ENCODE measurements at regions not wholly inside any gene's neighbourhood (a gene's known extent, or its start where the extent isn't known, plus 50 kb on each side); places are given as distances from the start of the nearest gene placed in this dataset.
"Not testable (repeated sequence)": the region's sequence is repeated elsewhere in the genome, so short reads cannot be mapped to it uniquely, and the experiment has no call there.

DNA sequence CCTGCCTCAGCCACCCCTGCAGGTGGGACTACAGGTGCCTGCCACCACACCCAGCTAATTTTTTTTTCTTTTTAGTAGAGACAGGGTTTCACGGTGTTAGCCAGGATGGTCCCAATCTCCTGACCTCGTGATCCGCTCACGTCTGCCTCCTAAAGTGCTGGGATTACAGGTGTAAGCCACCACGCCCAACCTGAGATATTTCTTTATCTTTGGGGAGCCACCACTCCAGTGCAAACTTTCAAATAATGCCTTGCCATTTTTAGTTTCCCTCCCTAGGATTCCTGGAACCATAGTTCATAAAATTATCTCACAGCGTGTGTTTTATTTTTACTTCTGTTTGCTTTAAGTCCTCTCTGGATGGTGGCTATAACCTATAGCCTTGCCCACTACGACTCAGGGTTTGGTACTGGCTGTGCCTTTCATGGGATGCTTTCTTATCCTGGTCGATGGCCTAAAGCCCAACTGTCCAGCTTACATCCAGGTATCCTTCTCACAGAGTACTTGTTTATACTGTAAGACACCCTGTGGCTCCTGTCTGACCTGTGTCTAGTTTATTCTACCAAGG lies 374.7 kb upstream of the NPAP1 start:
- not testable (repeated sequence) for ATAC-seq; DNase-seq (ENCODE audit: low spot score)

DNA sequence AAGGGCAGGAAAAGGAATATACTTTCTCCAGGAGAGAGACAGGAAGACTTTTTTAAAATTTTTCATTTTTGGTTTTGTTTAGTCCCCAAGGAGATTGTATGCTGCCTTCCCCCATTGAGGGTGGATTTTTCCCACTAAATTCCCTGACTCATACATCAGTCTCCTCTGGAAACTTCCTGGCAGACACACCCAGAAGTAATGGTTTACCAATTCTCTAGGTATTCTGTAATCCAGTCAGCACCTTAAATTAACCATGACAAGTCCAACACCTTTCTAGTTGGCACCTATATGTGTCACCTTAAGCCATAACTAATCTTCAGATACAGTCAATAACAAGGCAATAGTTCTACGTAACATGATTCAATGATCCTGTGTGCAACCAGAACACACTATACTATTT lies 373.6 kb upstream of the NPAP1 start:
- not testable (repeated sequence) for DNase-seq (ENCODE audit: low spot score); ATAC-seq

DNA sequence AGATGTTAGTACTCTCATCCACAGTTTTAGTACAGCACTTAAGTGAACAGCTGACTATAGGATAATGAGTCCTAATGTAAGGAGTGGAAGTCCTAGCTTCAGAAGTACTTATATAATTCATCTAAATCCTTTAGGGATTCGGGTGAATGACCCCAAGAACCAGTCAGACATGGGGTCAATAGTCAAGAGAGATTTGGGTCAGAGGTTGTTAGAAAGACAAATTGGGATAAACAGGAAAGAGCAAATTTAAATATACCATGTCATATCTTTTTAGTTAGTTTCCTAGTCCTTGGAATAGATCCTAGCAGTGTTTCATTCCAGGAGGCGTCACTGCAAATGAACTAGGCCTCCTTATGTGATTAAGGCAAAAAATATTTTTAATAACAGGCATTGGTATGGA lies 370.8 kb upstream of the NPAP1 start:
- ATAC-seq; DNase-seq (ENCODE audit: low spot score): not testable (repeated sequence)

GRCh38 chr15:24305643-24306042 lies 369.9 kb upstream of the NPAP1 start:
- ATAC-seq; DNase-seq (ENCODE audit: low spot score): not testable (repeated sequence)

DNA sequence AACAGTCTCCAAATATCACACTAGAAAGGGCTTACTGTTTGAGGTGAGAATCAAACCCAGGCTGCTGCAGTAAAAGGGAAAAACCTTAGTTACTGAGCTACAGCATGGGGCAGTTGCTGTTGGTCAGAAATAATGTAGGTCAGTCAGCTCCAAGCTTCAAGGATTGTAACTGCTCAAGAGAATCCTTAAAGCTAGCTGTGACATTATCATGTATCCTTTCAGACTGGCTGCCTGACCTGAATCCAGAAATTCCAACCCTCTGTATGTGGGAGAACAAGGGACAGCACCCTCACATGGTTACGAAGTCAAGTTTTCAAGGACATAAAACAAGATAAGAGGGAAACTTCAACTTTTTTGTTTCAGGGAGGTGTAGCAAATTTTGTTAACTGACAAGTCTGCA lies 365.9 kb upstream of the NPAP1 start:
- not testable (repeated sequence) for ATAC-seq; DNase-seq (ENCODE audit: low spot score)

GRCh38 chr15:24311692-24312091 lies 363.9 kb upstream of the NPAP1 start:
- DNase-seq (ENCODE audit: low spot score); ATAC-seq: not testable (repeated sequence)

GRCh38 chr15:24316326-24316725 lies 359.2 kb upstream of the NPAP1 start:
- ATAC-seq; DNase-seq (ENCODE audit: low spot score): not testable (repeated sequence)

DNA sequence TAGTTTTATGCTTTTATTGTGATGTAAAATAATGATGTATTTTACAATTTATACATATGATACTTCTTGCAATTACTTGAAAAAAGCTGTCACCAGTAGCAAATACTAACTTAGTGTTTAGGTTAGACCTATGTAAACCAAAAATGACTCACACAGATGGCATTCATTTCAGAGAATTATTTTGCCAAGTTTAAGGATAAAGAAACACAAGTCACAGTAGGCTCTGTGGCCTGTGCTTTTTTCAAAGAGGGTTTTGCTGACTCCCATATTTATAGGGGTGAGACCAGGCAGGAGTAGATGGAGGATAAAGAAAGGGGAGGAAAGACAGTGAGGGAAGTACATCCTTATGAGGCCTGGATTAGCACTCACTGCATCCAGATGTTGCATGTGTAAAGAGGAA lies 356.6 kb upstream of the NPAP1 start:
- ATAC-seq: no peak
- no peak for DNase-seq (ENCODE audit: low spot score)

- not testable (repeated sequence) for ATAC-seq; DNase-seq (ENCODE audit: low spot score)
Measured at GRCh38 chr15:24324096-24324495, 351.5 kb upstream of the NPAP1 start.

DNA sequence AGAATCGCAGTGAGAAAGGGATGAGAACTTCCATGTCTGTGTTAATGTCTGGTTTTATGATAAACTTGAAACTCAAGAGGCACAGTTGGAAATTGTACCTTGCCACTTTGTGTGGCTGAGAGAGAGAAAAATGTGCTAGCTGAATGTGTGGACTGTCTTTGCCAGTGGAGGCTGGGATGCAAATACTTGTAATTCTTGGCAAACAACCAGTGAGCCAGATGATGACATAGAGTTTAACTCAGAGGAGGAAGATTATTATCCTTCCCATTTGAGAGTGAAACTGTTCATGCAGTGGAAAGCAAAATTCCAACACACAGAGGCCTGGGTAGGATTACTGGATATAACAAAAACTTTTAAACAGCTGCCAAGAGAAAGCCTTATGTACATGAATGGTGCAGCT lies 349.1 kb upstream of the NPAP1 start:
- not testable (repeated sequence) for ATAC-seq; DNase-seq (ENCODE audit: low spot score)

GRCh38 chr15:24331964-24332363 lies 343.6 kb upstream of the NPAP1 start:
- not testable (repeated sequence) for ATAC-seq; DNase-seq (ENCODE audit: low spot score)

DNA sequence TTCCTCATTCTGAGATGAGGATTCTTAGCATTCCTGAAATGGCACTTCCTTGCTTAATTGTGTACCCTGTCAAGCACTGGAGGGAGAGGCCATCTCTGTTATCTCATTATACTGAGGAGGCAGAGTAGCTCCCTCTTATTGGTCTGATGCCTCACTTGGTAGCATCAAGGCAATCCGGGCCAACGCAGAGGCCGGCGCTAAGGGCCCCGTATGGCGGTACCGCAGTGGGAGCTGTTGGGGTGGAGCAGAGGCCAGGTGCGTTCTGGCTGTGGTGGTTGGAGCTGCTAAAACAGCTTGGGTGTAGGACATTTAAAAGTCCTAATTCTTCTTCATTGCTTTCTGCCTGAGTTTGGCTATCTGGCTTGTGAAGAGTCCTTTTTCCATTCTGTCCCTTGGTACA lies 333.7 kb upstream of the NPAP1 start:
- not testable (repeated sequence) for ATAC-seq; DNase-seq (ENCODE audit: low spot score)

DNA sequence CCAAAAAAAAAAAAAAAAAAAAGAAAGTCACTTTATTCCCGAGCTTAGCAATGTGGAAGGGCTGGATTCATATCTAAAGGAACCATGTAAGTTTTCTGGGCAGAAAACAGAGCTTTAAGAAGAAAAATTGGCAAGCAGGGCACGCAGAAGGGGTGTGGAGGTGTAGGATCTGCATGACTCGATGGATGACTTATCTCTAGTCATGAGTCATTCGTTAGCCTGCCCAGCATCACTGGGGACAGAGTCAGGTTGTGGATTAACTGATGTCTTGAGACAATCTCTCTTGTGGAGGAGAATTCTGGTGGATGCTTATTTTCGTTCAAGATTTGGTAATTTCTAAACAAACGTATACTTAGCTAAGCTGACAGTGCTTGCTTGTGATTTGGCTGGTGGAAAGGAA lies 322.8 kb upstream of the NPAP1 start:
- not testable (repeated sequence) for DNase-seq (ENCODE audit: low spot score); ATAC-seq

DNA sequence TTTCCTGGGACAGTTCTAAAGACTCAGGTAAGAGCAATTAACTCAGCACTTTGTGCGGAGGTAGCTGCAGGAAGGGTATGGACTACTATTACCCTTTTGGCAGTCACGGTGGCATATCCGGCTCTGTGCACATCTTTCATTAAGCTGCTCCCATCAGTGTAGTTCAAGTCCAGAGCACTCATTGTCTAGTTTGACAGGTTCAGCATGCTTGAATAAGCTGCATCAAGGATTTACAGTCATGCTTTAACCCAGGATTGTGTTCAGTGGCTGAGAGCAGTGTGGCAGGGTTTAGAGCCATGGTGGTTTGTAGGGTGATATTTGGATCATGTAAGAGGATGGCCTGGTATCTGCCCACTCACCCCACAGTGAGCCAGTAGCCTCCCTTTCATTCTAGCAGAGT lies 294.5 kb upstream of the NPAP1 start:
- ATAC-seq; DNase-seq (ENCODE audit: low spot score): not testable (repeated sequence)

- not testable (repeated sequence) for ATAC-seq; DNase-seq (ENCODE audit: low spot score)
Measured at GRCh38 chr15:24385258-24385657, 290.3 kb upstream of the NPAP1 start.

GRCh38 chr15:24394303-24394702 lies 281.3 kb upstream of the NPAP1 start:
- DNase-seq (ENCODE audit: low spot score) (no peak), ATAC-seq (no peak)

GRCh38 chr15:24412649-24413048 lies 262.9 kb upstream of the NPAP1 start:
- not testable (repeated sequence) for ATAC-seq; DNase-seq (ENCODE audit: low spot score)

- DNase-seq (ENCODE audit: low spot score); ATAC-seq: not testable (repeated sequence)
Measured at GRCh38 chr15:24426286-24427054, 249.1 kb upstream of the NPAP1 start.

- ATAC-seq; DNase-seq (ENCODE audit: low spot score): not testable (repeated sequence)
Measured at GRCh38 chr15:24427055-24427400, 248.5 kb upstream of the NPAP1 start.

- DNase-seq (ENCODE audit: low spot score); ATAC-seq: not testable (repeated sequence)
Measured at GRCh38 chr15:24435075-24435820, 240.3 kb upstream of the NPAP1 start.

DNA sequence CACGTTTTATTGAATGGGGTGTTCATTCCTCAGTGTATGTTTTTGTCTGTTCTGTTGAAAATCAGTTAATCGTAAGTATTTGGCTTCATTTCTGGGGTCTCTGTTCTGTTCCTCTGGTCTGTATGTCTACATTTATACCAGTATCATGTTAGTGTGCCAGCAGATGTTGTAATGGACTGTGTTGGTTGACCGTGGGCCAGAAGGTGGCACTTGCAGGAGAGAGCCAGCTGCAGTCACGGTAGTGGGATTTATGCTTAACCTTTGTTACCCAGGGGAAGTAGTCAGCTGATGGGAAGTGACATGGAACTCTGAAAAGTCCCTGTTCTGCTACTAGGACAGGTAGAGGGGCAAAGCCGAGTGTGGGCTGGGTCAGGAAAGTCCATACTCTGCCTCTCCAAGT lies 238.3 kb upstream of the NPAP1 start:
- ATAC-seq: not testable (repeated sequence)

More for the DNA sequence above, 238.3 kb upstream of the NPAP1 start:
- not testable (repeated sequence) for DNase-seq (ENCODE audit: low spot score)
